T-cell (primary cell): ENCODE measurements at regions not wholly inside any gene's neighbourhood (a gene's known extent, or its start where the extent isn't known, plus 50 kb on each side); places are given as distances from the start of the nearest gene placed in this dataset.
"Not testable (repeated sequence)": the region's sequence is repeated elsewhere in the genome, so short reads cannot be mapped to it uniquely, and the experiment has no call there.

Experiments used
- ATAC-seq, 4 experiments: fragments of 200-7000 bp in 3 of 4; fragments of 150-1000 bp in 1 of 4; cut with Tn5 transposase; replicated peaks in 1 of 4; 1 replicate in 3 of 4; 2 replicates in 1 of 4; pipeline ENCODE4 v1.10.0; 2021; ENCODE audit warnings: moderate library complexity in 3 of 4, mild to moderate bottlenecking in 2 of 4, moderate number of reproducible peaks in 1 of 4
- CTCF ChIA-PET, 2 donors: fragments of 300-600 bp; sonication (Branson Sonifier 250); formaldehyde crosslinking; loops; one replicate each; lab custom pipeline; 2022; ENCODE audit warnings: antibody characterized with exemption in 2 of 2; lab: Charles Lee
- POLR2A ChIA-PET, 2 donors: fragments of 300-600 bp; sonication (Branson Sonifier 250); formaldehyde crosslinking; loops; one replicate each; lab custom pipeline; 2022; ENCODE audit warnings: antibody characterized with exemption in 2 of 2; lab: Charles Lee
- DNase-seq, 35 experiments: peaks; one replicate each; pipeline versions ENCODE4 v3.0.0 to v3.0.0-alpha.2; 2013 to 2023
- H3K27ac ChIP-seq: one replicate; pipeline ENCODE4 v1.5.1; 2013; ENCODE audit warnings: low read length
- H3K27me3 ChIP-seq, 2 experiments: replicated peaks in 1 of 2; 1 replicate in 1 of 2; 2 replicates in 1 of 2; pipeline versions ENCODE4 v1.6.1 to v1.7.0; 2013; ENCODE audit warnings: low read length in 1 of 2, mixed read lengths in 1 of 2; ENCODE audit not compliant: control insufficient read depth in 2 of 2, insufficient read depth in 2 of 2; ENCODE audit errors: extremely low read depth in 1 of 2
- H3K36me3 ChIP-seq, 2 donors: 1 replicate in 1 of 2; 2 replicates in 1 of 2; pipeline versions ENCODE4 v1.6.1 to v1.7.0; 2013; ENCODE audit warnings: low read length in 1 of 2; ENCODE audit not compliant: control insufficient read depth in 2 of 2, insufficient read depth in 1 of 2; ENCODE audit errors: extremely low read depth in 1 of 2
- H3K4me1 ChIP-seq, 2 experiments: 1 replicate in 1 of 2; 2 replicates in 1 of 2; pipeline versions ENCODE4 v1.6.1 to v1.7.0; 2013; ENCODE audit warnings: low read length in 2 of 2, mixed read lengths in 1 of 2; ENCODE audit not compliant: insufficient read depth in 2 of 2, control insufficient read depth in 1 of 2; ENCODE audit errors: extremely low read depth in 1 of 2
- H3K4me3 ChIP-seq, 2 donors: 1 replicate in 1 of 2; 2 replicates in 1 of 2; pipeline versions ENCODE4 v1.5.1 to v1.7.0; 2013; ENCODE audit warnings: mild to moderate bottlenecking in 2 of 2, low read length in 1 of 2, moderate library complexity in 1 of 2; ENCODE audit not compliant: control insufficient read depth in 1 of 2; ENCODE audit errors: extremely low read depth in 1 of 2
- H3K9me3 ChIP-seq: 2 replicates; pipeline ENCODE4 v1.7.0; 2013
- H3K27ac Mint-ChIP-seq, 2 donors: one replicate each; pipeline ENCODE4 v1.8.0; 2020 to 2021; ENCODE audit warnings: mild to moderate bottlenecking in 2 of 2, mixed read lengths in 2 of 2
- H3K27me3 Mint-ChIP-seq, 2 donors: one replicate each; pipeline ENCODE4 v1.8.0; 2021 to 2022; ENCODE audit warnings: mixed read lengths in 2 of 2
- H3K36me3 Mint-ChIP-seq: one replicate; pipeline ENCODE4 v1.8.0; 2021; ENCODE audit warnings: mixed read lengths
- H3K4me1 Mint-ChIP-seq, 3 donors: one replicate each; pipeline ENCODE4 v1.8.0; 2020 to 2022; ENCODE audit warnings: mixed read lengths in 3 of 3, mild to moderate bottlenecking in 1 of 3
- H3K4me3 Mint-ChIP-seq, 3 donors: one replicate each; pipeline ENCODE4 v1.8.0; 2020 to 2022; ENCODE audit warnings: mild to moderate bottlenecking in 3 of 3, mixed read lengths in 3 of 3, moderate library complexity in 3 of 3
- H3K9me3 Mint-ChIP-seq, 3 donors: one replicate each; pipeline ENCODE4 v1.8.0; 2020 to 2022; ENCODE audit warnings: mixed read lengths in 3 of 3
- WGBS: methylation state at CpG from one replicate; pipeline ENCODE4 v1.1.5; 2013; ENCODE audit warnings: missing lambda C conversion rate; ENCODE audit not compliant: insufficient coverage; 5-methylcytosine and 5-hydroxymethylcytosine counted together

- H3K9me3 Mint-ChIP-seq, H3K4me3 Mint-ChIP-seq, H3K27me3 ChIP-seq, H3K36me3 Mint-ChIP-seq, H3K27ac Mint-ChIP-seq, H3K9me3 ChIP-seq, H3K4me1 ChIP-seq, H3K4me3 ChIP-seq, CTCF ChIA-PET, DNase-seq, POLR2A ChIA-PET, H3K27me3 Mint-ChIP-seq, ATAC-seq, H3K36me3 ChIP-seq, H3K27ac ChIP-seq: not testable (repeated sequence)
- WGBS: no CpG with 5 or more reads among the region's 5 CpGs
- H3K4me1 Mint-ChIP-seq: peaks cover 0 to 28% (median 25%) of the 10 kb centered on the region in 3 donors
These were observed 140.2 kb downstream of the MRPL39 start for GRCh38 chr21:25467071-25467470.

DNA sequence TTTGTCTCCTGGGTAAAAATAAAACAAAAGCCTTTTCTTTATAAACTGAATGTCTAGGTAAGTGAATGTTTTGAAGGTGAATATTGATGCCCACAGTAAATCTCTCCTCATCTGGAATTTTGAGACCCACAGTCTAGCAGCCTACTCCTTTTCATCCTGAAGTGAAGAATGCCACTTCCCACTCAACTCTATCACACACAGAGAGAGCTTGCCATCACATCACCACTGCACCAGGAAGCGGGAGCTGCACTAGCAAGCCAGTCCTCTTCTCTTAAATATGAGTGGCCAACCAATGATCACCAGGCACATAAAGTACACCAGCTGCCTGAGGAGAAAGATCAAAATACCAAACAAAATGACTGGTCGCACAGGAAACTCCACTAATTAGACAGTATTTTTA lies 140.8 kb downstream of the MRPL39 start:
- Histone ChIP-seq H3K4me1 (no peaks in the 10 kb centered on the region), H3K9me3 (no peaks in the 10 kb centered on the region), H3K36me3 (no peaks in the 10 kb centered on the region), H3K4me3 (no peak overlapping the region), H3K27ac (no peak overlapping the region), H3K27me3 (no peaks in the 10 kb centered on the region)
- ChIA-PET POLR2A (no interaction called here), CTCF (no interaction called here)
- Mint-ChIP-seq H3K4me3 (no peak overlapping the region), H3K36me3 (no peaks in the 10 kb centered on the region), H3K27ac (no peak overlapping the region), H3K27me3 (no peaks in the 10 kb centered on the region), H3K9me3 (no peaks in the 10 kb centered on the region), H3K4me1 (peaks cover 0 to 28% (median 25%) of the 10 kb centered on the region in 3 donors)
- WGBS: 88% methylated on average over 1 of the region's 2 CpGs
- DNase-seq: no peak
- no peak for ATAC-seq

GRCh38 chr21:25465263-25465662 lies 142.0 kb downstream of the MRPL39 start:
- ATAC-seq: no peak
- no peak overlapping the region for H3K4me3 Mint-ChIP-seq
- DNase-seq: no peak
- Histone ChIP-seq H3K4me1 (no peaks in the 10 kb centered on the region), H3K4me3 (no peak overlapping the region), H3K9me3 (no peaks in the 10 kb centered on the region), H3K27me3 (no peaks in the 10 kb centered on the region), H3K27ac (no peak overlapping the region), H3K36me3 (no peaks in the 10 kb centered on the region)
- H3K36me3 Mint-ChIP-seq: no peaks in the 10 kb centered on the region
- no peaks in the 10 kb centered on the region for H3K27me3 Mint-ChIP-seq
- ChIA-PET CTCF (no interaction called here), POLR2A (no interaction called here)
- H3K27ac Mint-ChIP-seq: no peak overlapping the region
- peaks cover 0 to 28% (median 25%) of the 10 kb centered on the region in 3 donors for H3K4me1 Mint-ChIP-seq
- peaks cover 0 to 3% (median 0%) of the 10 kb centered on the region in 3 donors for H3K9me3 Mint-ChIP-seq

GRCh38 chr21:25464275-25464674 lies 143.0 kb downstream of the MRPL39 start:
- H3K36me3 ChIP-seq: no peaks in the 10 kb centered on the region
- POLR2A ChIA-PET: interaction anchor here in 1 of 2 donors (0.6 kb wide), 1 partner anchor 9 kb away, joined by 12 read pairs; no protein-coding TSS in a partner anchor
- no CpG with 5 or more reads among the region's 2 CpGs for WGBS
- H3K9me3 ChIP-seq: no peaks in the 10 kb centered on the region
- CTCF ChIA-PET: no interaction called here
- Mint-ChIP-seq H3K4me3 (no peak overlapping the region), H3K36me3 (no peaks in the 10 kb centered on the region), H3K4me1 (peaks cover 0 to 33% (median 28%) of the 10 kb centered on the region in 3 donors), H3K9me3 (peaks cover 0 to 3% (median 0%) of the 10 kb centered on the region in 3 donors), H3K27ac (peak overlapping the region in 1 of 2 donors; percentile 28), H3K27me3 (no peaks in the 10 kb centered on the region)
- H3K27ac ChIP-seq: peak overlapping the region; percentile 37
- ATAC-seq (peak in 3 of 4 experiments; percentile 51 to 78 (median 60)), DNase-seq (peak in 1 of 35 experiments; percentile 32)
- H3K27me3 ChIP-seq: no peaks in the 10 kb centered on the region
- no peaks in the 10 kb centered on the region for H3K4me1 ChIP-seq
- no peak overlapping the region for H3K4me3 ChIP-seq

- H3K36me3 Mint-ChIP-seq: no peaks in the 10 kb centered on the region
- Histone ChIP-seq H3K27me3 (no peaks in the 10 kb centered on the region), H3K4me3 (no peak overlapping the region), H3K36me3 (no peaks in the 10 kb centered on the region), H3K27ac (no peak overlapping the region), H3K4me1 (peaks cover 2 to 3% of the 10 kb centered on the region in 2 experiments), H3K9me3 (no peaks in the 10 kb centered on the region)
- peaks cover 0 to 3% (median 0%) of the 10 kb centered on the region in 3 donors for H3K9me3 Mint-ChIP-seq
- ChIA-PET POLR2A (no interaction called here), CTCF (interaction anchor here in 1 of 2 donors (0.6 kb wide), 1 partner anchor 40 kb away, joined by 4 read pairs; no protein-coding TSS in a partner anchor)
- H3K4me1 Mint-ChIP-seq: peaks cover 5 to 40% (median 30%) of the 10 kb centered on the region in 3 donors
- 29% methylated on average over 1 of the region's 5 CpGs for WGBS
- DNase-seq (no peak), ATAC-seq (no peak)
- H3K27ac Mint-ChIP-seq: peak overlapping the region in 1 of 2 donors; percentile 41
- H3K4me3 Mint-ChIP-seq: no peak overlapping the region
- no peaks in the 10 kb centered on the region for H3K27me3 Mint-ChIP-seq
These were observed 144.7 kb downstream of the MRPL39 start for GRCh38 chr21:25462517-25462971.

- Mint-ChIP-seq H3K27ac (no peak overlapping the region), H3K4me1 (peaks cover 14 to 47% (median 36%) of the 10 kb centered on the region in 3 donors), H3K9me3 (peaks cover 0 to 3% (median 0%) of the 10 kb centered on the region in 3 donors), H3K36me3 (no peaks in the 10 kb centered on the region), H3K27me3 (no peaks in the 10 kb centered on the region), H3K4me3 (no peak overlapping the region)
- WGBS: no CpG with 5 or more reads among the region's 1 CpG
- no peak for DNase-seq
- no peaks in the 10 kb centered on the region for H3K9me3 ChIP-seq
- H3K27me3 ChIP-seq: no peaks in the 10 kb centered on the region
- ChIA-PET POLR2A (no interaction called here), CTCF (no interaction called here)
- H3K4me1 ChIP-seq: peaks cover 5% of the 10 kb centered on the region in 2 experiments
- H3K27ac ChIP-seq: no peak overlapping the region
- H3K4me3 ChIP-seq: no peak overlapping the region
- H3K36me3 ChIP-seq: no peaks in the 10 kb centered on the region
- no peak for ATAC-seq
These were observed 145.6 kb downstream of the MRPL39 start for GRCh38 chr21:25461725-25462124.
